PC-9 (cell line): ENCODE measurements at regions not wholly inside any gene's neighbourhood (a gene's known extent, or its start where the extent isn't known, plus 50 kb on each side); places are given as distances from the start of the nearest gene placed in this dataset.
"Not testable (repeated sequence)": the region's sequence is repeated elsewhere in the genome, so short reads cannot be mapped to it uniquely, and the experiment has no call there.

ENCODE experiments used
- BruUV-seq: library from RNA; stranded (reverse); fragments of 400-500 nt; replicated peaks from 2 replicates; lab custom pipeline; 2021; lab: Mats Ljungman, UMichigan
- CTCF ChIA-PET: fragments of 300-600 bp; sonication (Branson Sonifier 250); formaldehyde crosslinking; loops from one replicate; lab custom pipeline; 2022; ENCODE audit warnings: antibody characterized with exemption; lab: Charles Lee
- POLR2A ChIA-PET: fragments of 300-600 bp; sonication (Branson Sonifier 250); formaldehyde crosslinking; loops from one replicate; lab custom pipeline; 2022; ENCODE audit warnings: antibody characterized with exemption; ENCODE audit not compliant: unreplicated experiment; lab: Charles Lee
- DNase-seq, 2 experiments: peaks; one replicate each; pipeline versions ENCODE4 v3.0.0 to v3.0.0-alpha.2; 2015 to 2022; ENCODE audit warnings: mixed read lengths in 1 of 2
- H2AFZ ChIP-seq: fragments of 200-600 bp; sonication (generic); 2 replicates; pipeline ENCODE4 v1.8.1; 2017; ENCODE audit warnings: antibody characterized with exemption
- H3F3A ChIP-seq: fragments of 200-600 bp; sonication (generic); 2 replicates; pipeline ENCODE4 v1.8.1; 2017; ENCODE audit warnings: antibody characterized with exemption, mild to moderate bottlenecking, low read depth; ENCODE audit not compliant: insufficient read depth
- H3K27ac ChIP-seq: fragments of 200-600 bp; sonication (generic); 2 replicates; pipeline ENCODE4 v1.6.1; 2016; ENCODE audit warnings: mixed run types
- H3K27me3 ChIP-seq: fragments of 200-600 bp; sonication (generic); 2 replicates; pipeline ENCODE4 v1.6.1; 2016; ENCODE audit warnings: low read depth, mixed run types; ENCODE audit not compliant: insufficient read depth
- H3K36me3 ChIP-seq: fragments of 200-600 bp; sonication (generic); 2 replicates; pipeline ENCODE4 v1.6.1; 2016; ENCODE audit warnings: low read depth, mixed run types
- H3K4me1 ChIP-seq: fragments of 200-600 bp; sonication (generic); replicated peaks from 2 replicates; pipeline ENCODE4 v1.6.1; 2016; ENCODE audit warnings: mixed run types; ENCODE audit not compliant: insufficient read depth
- H3K4me2 ChIP-seq: fragments of 200-600 bp; sonication (generic); 2 replicates; pipeline ENCODE4 v1.6.1; 2017; ENCODE audit warnings: mixed run types
- H3K4me3 ChIP-seq: fragments of 200-600 bp; sonication (generic); 2 replicates; pipeline ENCODE4 v1.6.1; 2016; ENCODE audit warnings: mixed run types
- H3K79me2 ChIP-seq: fragments of 200-600 bp; sonication (generic); 2 replicates; pipeline ENCODE4 v1.6.1; 2017; ENCODE audit warnings: low read depth, mixed run types
- H3K9me2 ChIP-seq: fragments of 200-600 bp; sonication (generic); 2 replicates; pipeline ENCODE4 v1.8.1; 2017; ENCODE audit warnings: mild to moderate bottlenecking; ENCODE audit not compliant: insufficient read depth
- H3K9me3 ChIP-seq: fragments of 200-600 bp; sonication (generic); 2 replicates; pipeline ENCODE4 v1.8.1; 2016; ENCODE audit warnings: low read depth; ENCODE audit not compliant: insufficient read depth
- H4K20me1 ChIP-seq: fragments of 200-600 bp; sonication (generic); 2 replicates; pipeline ENCODE4 v1.8.1; 2017; ENCODE audit not compliant: insufficient read depth
- EZH2 ChIP-seq: fragments of 200-600 bp; sonication (generic); IDR thresholded peaks from 2 replicates; pipeline ENCODE4 v1.8.0; 2017; ENCODE audit warnings: antibody characterized with exemption, low read depth
- intact Hi-C: fragments of 100-400 bp; cut with micrococcal nuclease; formaldehyde crosslinking; loops from one replicate; pipeline ENCODE4 v1.10.0; 2022; ENCODE audit not compliant: unreplicated experiment
- TF ChIP-seq, protein P1 (sequence below): fragments of 200-600 bp; sonication (generic); conservative IDR thresholded peaks from 2 replicates; pipeline ENCODE4 v1.6.1; 2017; ENCODE audit warnings: mixed run types, antibody characterized with exemption, mild to moderate bottlenecking, moderate library complexity

DNA sequence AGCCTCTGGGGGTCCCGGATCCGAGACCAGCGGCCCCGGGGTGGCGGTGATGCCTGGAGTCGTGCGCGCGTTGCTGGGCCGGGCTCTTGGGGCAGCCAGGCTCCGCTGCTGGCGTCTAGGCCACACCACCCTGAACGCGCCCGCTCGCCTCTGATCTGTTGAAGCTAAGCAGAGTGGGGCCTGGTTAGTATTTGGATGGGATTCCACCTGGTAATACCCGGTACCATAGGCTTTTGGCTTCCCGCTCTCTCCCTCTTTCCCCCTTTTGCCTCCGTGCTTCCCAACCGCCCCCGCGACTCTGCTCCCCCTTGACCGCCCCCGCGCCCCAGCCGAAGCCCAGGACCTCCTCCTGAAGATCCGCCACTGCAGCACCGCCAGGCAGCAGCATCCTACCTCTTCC, 1383.5 kb upstream of the DEFB115 start:
- no peaks in the 10 kb centered on the region for H3K9me3 ChIP-seq
- no peaks in the 10 kb centered on the region for H3K4me1 ChIP-seq
- H3K27ac ChIP-seq = no peak overlapping the region
- DNase-seq = no peak
- no peaks in the 10 kb centered on the region for H3K9me2 ChIP-seq
- no peaks in the 10 kb centered on the region for H3K79me2 ChIP-seq
- no peak overlapping the region for H2AFZ ChIP-seq
- intact Hi-C loops = no loop called here
- CTCF ChIA-PET = no interaction called here
- peaks cover 9% of the 10 kb centered on the region; the same call in 1 of the 2 replicates for H3K27me3 ChIP-seq
- H3F3A ChIP-seq = no peaks in the 10 kb centered on the region
- H3K4me2 ChIP-seq = no peak overlapping the region
- TF ChIP-seq, protein P1, sequence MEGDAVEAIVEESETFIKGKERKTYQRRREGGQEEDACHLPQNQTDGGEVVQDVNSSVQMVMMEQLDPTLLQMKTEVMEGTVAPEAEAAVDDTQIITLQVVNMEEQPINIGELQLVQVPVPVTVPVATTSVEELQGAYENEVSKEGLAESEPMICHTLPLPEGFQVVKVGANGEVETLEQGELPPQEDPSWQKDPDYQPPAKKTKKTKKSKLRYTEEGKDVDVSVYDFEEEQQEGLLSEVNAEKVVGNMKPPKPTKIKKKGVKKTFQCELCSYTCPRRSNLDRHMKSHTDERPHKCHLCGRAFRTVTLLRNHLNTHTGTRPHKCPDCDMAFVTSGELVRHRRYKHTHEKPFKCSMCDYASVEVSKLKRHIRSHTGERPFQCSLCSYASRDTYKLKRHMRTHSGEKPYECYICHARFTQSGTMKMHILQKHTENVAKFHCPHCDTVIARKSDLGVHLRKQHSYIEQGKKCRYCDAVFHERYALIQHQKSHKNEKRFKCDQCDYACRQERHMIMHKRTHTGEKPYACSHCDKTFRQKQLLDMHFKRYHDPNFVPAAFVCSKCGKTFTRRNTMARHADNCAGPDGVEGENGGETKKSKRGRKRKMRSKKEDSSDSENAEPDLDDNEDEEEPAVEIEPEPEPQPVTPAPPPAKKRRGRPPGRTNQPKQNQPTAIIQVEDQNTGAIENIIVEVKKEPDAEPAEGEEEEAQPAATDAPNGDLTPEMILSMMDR = no peak
- TF ChIP-seq EZH2 = no peak
- no peak overlapping the region for H3K4me3 ChIP-seq
- H3K36me3 ChIP-seq = no peaks in the 10 kb centered on the region
- H4K20me1 ChIP-seq = no peaks in the 10 kb centered on the region
- BruUV-seq = no TSS peak
- POLR2A ChIA-PET = no interaction called here

DNA sequence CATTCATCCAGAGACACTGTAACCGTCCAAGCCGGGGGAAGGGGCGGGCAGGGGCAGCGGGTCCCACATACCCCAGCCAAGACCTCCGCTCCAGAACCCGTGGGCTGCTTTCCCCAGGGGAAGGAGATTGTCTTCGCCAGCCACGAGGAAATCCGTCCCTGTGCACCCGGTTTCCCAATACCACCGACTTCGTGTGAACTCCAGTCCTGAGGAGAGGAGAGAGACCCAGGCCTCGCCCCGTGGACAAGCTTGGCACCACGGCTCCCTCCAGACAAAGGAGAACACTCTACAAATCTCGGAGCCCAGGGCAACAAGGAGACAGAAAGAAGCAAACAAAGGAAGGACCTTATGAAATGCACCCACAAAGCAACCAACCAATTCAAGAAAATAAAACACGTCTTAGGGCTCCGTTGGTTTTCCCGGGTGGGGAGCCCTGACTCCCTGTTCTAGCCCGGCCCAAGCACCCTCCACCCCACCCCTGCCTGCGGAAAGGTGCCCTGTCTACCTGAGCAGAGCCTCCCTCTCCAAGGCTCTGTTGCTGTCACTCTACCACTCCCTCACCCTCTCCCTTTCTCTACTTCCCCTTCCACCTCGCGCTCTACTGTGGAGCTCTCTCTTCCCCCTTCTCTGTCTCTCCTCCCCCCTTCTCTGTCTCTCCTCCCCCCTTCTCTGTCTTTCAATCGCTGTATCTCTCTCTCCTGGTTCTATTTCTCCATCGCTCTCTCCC, 1382.8 kb upstream of the DEFB115 start:
- no peaks in the 10 kb centered on the region for H3K4me1 ChIP-seq
- CTCF ChIA-PET = no interaction called here
- no peaks in the 10 kb centered on the region for H3K36me3 ChIP-seq
- H3K4me2 ChIP-seq = no peak overlapping the region
- peaks cover 9% of the 10 kb centered on the region; the same call in 1 of the 2 replicates for H3K27me3 ChIP-seq
- TF ChIP-seq EZH2 = no peak
- TF ChIP-seq, protein P1 = no peak
- H3K4me3 ChIP-seq = no peak overlapping the region
- BruUV-seq = no TSS peak
- no peak overlapping the region for H3K27ac ChIP-seq
- intact Hi-C loops = no loop called here
- no peaks in the 10 kb centered on the region for H4K20me1 ChIP-seq
- no peak for DNase-seq
- H3K9me3 ChIP-seq = no peaks in the 10 kb centered on the region
- POLR2A ChIA-PET = no interaction called here
- no peaks in the 10 kb centered on the region for H3K9me2 ChIP-seq
- no peaks in the 10 kb centered on the region for H3F3A ChIP-seq
- no peaks in the 10 kb centered on the region for H3K79me2 ChIP-seq
- no peak overlapping the region for H2AFZ ChIP-seq

- H3K4me3 ChIP-seq, CTCF ChIA-PET: not testable (repeated sequence)
Observed at GRCh38 chr20:29875321-29876083, 1382.0 kb upstream of the DEFB115 start.

DNA sequence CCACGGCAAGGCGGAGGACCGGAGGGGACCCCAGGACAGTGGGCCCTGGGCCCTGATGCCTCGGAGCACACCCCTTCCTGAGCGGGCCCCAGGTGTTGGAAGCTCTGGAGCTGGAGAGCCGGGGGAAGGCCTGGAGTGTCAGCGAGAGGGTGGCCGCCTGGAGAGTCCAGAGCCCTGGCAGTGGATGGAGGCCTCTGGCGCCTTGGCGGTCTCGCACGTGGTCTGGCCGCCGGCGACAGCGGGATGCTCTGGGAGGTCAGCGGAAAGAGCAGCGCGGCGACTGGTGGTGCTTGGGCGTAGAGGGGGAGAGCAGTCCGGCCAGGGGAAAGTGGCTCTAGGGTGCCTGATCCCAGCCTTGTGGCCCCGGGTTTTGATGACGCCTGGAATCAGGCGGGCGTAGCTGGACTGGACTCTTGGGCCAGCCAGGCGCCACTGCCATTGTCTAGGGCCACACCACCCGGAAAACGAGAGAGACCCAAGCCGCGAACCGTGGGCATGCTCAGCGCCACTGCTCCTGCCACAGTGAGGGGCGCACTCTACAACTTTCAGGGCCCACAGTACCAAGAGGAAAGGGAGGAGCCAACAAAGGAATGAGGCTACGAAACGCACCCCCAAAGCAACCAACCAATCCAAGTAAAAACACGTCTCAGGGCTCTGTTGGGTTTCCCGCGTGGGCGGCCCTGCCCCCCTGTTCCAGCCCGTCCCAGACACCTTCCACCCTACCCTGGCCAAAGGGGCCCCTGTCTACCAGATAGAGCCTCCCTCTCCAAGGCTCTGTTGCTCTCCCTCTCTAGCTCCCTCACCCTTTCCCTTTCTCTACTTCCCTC, 1381.2 kb upstream of the DEFB115 start:
- H2AFZ ChIP-seq, DNase-seq, H3K79me2 ChIP-seq, BruUV-seq, POLR2A ChIA-PET, intact Hi-C loops, H3K4me3 ChIP-seq, H3K9me2 ChIP-seq, H3K9me3 ChIP-seq, H3K4me1 ChIP-seq, H3K36me3 ChIP-seq, H4K20me1 ChIP-seq, H3K4me2 ChIP-seq, CTCF ChIA-PET, H3F3A ChIP-seq, H3K27ac ChIP-seq: not testable (repeated sequence)
- peaks cover 13% of the 10 kb centered on the region; the same call in 1 of the 2 replicates for H3K27me3 ChIP-seq

More at GRCh38 chr20:29875321-29876083, 1382.0 kb upstream of the DEFB115 start:
- intact Hi-C loops, H3K9me3 ChIP-seq, H3K4me1 ChIP-seq, H3K9me2 ChIP-seq, H3F3A ChIP-seq, H3K4me2 ChIP-seq, H3K36me3 ChIP-seq, H3K79me2 ChIP-seq, DNase-seq, BruUV-seq, POLR2A ChIA-PET, H2AFZ ChIP-seq, H4K20me1 ChIP-seq, H3K27ac ChIP-seq: not testable (repeated sequence)
- H3K27me3 ChIP-seq = peaks cover 11% of the 10 kb centered on the region; the same call in 1 of the 2 replicates
